PC-9 (cell line): ENCODE measurements at regions not wholly inside any gene's neighbourhood (a gene's known extent, or its start where the extent isn't known, plus 50 kb on each side); places are given as distances from the start of the nearest gene placed in this dataset.

Experiments
- BruUV-seq: library from RNA; stranded (reverse); fragments of 400-500 nt; replicated peaks from 2 replicates; lab custom pipeline; 2021; lab: Mats Ljungman, UMichigan
- CTCF ChIA-PET: fragments of 300-600 bp; sonication (Branson Sonifier 250); formaldehyde crosslinking; loops from one replicate; lab custom pipeline; 2022; ENCODE audit warnings: antibody characterized with exemption; lab: Charles Lee
- POLR2A ChIA-PET: fragments of 300-600 bp; sonication (Branson Sonifier 250); formaldehyde crosslinking; loops from one replicate; lab custom pipeline; 2022; ENCODE audit warnings: antibody characterized with exemption; ENCODE audit not compliant: unreplicated experiment; lab: Charles Lee
- DNase-seq, 2 experiments: peaks; one replicate each; pipeline versions ENCODE4 v3.0.0 to v3.0.0-alpha.2; 2015 to 2022; ENCODE audit warnings: mixed read lengths in 1 of 2
- H2AFZ ChIP-seq: fragments of 200-600 bp; sonication (generic); 2 replicates; pipeline ENCODE4 v1.8.1; 2017; ENCODE audit warnings: antibody characterized with exemption
- H3F3A ChIP-seq: fragments of 200-600 bp; sonication (generic); 2 replicates; pipeline ENCODE4 v1.8.1; 2017; ENCODE audit warnings: antibody characterized with exemption, mild to moderate bottlenecking, low read depth; ENCODE audit not compliant: insufficient read depth
- H3K27ac ChIP-seq: fragments of 200-600 bp; sonication (generic); 2 replicates; pipeline ENCODE4 v1.6.1; 2016; ENCODE audit warnings: mixed run types
- H3K27me3 ChIP-seq: fragments of 200-600 bp; sonication (generic); 2 replicates; pipeline ENCODE4 v1.6.1; 2016; ENCODE audit warnings: low read depth, mixed run types; ENCODE audit not compliant: insufficient read depth
- H3K36me3 ChIP-seq: fragments of 200-600 bp; sonication (generic); 2 replicates; pipeline ENCODE4 v1.6.1; 2016; ENCODE audit warnings: low read depth, mixed run types
- H3K4me1 ChIP-seq: fragments of 200-600 bp; sonication (generic); replicated peaks from 2 replicates; pipeline ENCODE4 v1.6.1; 2016; ENCODE audit warnings: mixed run types; ENCODE audit not compliant: insufficient read depth
- H3K4me2 ChIP-seq: fragments of 200-600 bp; sonication (generic); 2 replicates; pipeline ENCODE4 v1.6.1; 2017; ENCODE audit warnings: mixed run types
- H3K4me3 ChIP-seq: fragments of 200-600 bp; sonication (generic); 2 replicates; pipeline ENCODE4 v1.6.1; 2016; ENCODE audit warnings: mixed run types
- H3K79me2 ChIP-seq: fragments of 200-600 bp; sonication (generic); 2 replicates; pipeline ENCODE4 v1.6.1; 2017; ENCODE audit warnings: low read depth, mixed run types
- H3K9me2 ChIP-seq: fragments of 200-600 bp; sonication (generic); 2 replicates; pipeline ENCODE4 v1.8.1; 2017; ENCODE audit warnings: mild to moderate bottlenecking; ENCODE audit not compliant: insufficient read depth
- H3K9me3 ChIP-seq: fragments of 200-600 bp; sonication (generic); 2 replicates; pipeline ENCODE4 v1.8.1; 2016; ENCODE audit warnings: low read depth; ENCODE audit not compliant: insufficient read depth
- H4K20me1 ChIP-seq: fragments of 200-600 bp; sonication (generic); 2 replicates; pipeline ENCODE4 v1.8.1; 2017; ENCODE audit not compliant: insufficient read depth
- CTCF ChIP-seq: fragments of 200-600 bp; sonication (generic); conservative IDR thresholded peaks from 2 replicates; pipeline ENCODE4 v1.6.1; 2017; ENCODE audit warnings: mixed run types, antibody characterized with exemption, mild to moderate bottlenecking, moderate library complexity
- EZH2 ChIP-seq: fragments of 200-600 bp; sonication (generic); IDR thresholded peaks from 2 replicates; pipeline ENCODE4 v1.8.0; 2017; ENCODE audit warnings: antibody characterized with exemption, low read depth
- intact Hi-C: fragments of 100-400 bp; cut with micrococcal nuclease; formaldehyde crosslinking; loops from one replicate; pipeline ENCODE4 v1.10.0; 2022; ENCODE audit not compliant: unreplicated experiment

GRCh38 chr12:41924111-41924510, 220.6 kb downstream of the GXYLT1 start:
- H3F3A ChIP-seq, result no peaks in the 10 kb centered on the region
- DNase-seq, result no peak
- no peaks in the 10 kb centered on the region for H3K79me2 ChIP-seq
- H3K9me3 ChIP-seq, result no peaks in the 10 kb centered on the region
- H3K4me2 ChIP-seq, result no peak overlapping the region
- no peaks in the 10 kb centered on the region for H3K36me3 ChIP-seq
- TF ChIP-seq EZH2 (no peak), CTCF (no peak)
- ChIA-PET POLR2A (no interaction called here), CTCF (no interaction called here)
- H3K9me2 ChIP-seq, result no peaks in the 10 kb centered on the region
- intact Hi-C loops, result no loop called here
- BruUV-seq, result no TSS peak
- H2AFZ ChIP-seq, result no peak overlapping the region
- no peak overlapping the region for H3K27ac ChIP-seq
- H3K27me3 ChIP-seq, result no peaks in the 10 kb centered on the region
- H3K4me1 ChIP-seq, result no peaks in the 10 kb centered on the region
- no peak overlapping the region for H3K4me3 ChIP-seq
- no peaks in the 10 kb centered on the region for H4K20me1 ChIP-seq

DNA sequence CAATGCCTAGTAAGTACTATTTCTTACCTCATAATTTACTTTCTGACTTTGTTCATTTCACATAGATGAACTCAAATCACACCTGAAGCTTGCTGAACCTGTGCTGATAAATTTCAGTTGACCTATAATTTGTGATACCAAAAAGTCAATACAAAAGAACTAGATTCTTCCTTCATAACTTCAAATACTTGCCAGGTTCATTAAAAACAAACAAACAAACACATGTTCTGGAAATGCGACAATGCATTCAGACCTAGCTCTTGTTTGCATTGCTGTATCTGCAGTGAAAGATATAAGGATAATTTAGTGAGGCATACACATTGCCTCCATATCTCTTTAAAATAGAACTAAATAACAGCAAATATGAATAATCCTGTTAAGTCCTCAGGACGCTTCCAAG, 221.3 kb downstream of the GXYLT1 start:
- POLR2A ChIA-PET, result no interaction called here
- no peaks in the 10 kb centered on the region for H3K36me3 ChIP-seq
- H3K9me3 ChIP-seq, result no peaks in the 10 kb centered on the region
- no peak overlapping the region for H3K27ac ChIP-seq
- no peaks in the 10 kb centered on the region for H3K4me1 ChIP-seq
- H3K27me3 ChIP-seq, result no peaks in the 10 kb centered on the region
- intact Hi-C loops, result no loop called here
- H3K4me3 ChIP-seq, result no peak overlapping the region
- no peak for DNase-seq
- H3K4me2 ChIP-seq, result no peak overlapping the region
- no peaks in the 10 kb centered on the region for H4K20me1 ChIP-seq
- BruUV-seq, result no TSS peak
- H3K79me2 ChIP-seq, result no peaks in the 10 kb centered on the region
- H3F3A ChIP-seq, result no peaks in the 10 kb centered on the region
- no peaks in the 10 kb centered on the region for H3K9me2 ChIP-seq
- no peak overlapping the region for H2AFZ ChIP-seq
- TF ChIP-seq CTCF, result no peak
- TF ChIP-seq EZH2, result no peak
- CTCF ChIA-PET, result no interaction called here

- no peaks in the 10 kb centered on the region for H3K36me3 ChIP-seq
- CTCF ChIA-PET, result no interaction called here
- no peak overlapping the region for H3K4me3 ChIP-seq
- no peaks in the 10 kb centered on the region for H3K9me3 ChIP-seq
- H2AFZ ChIP-seq, result no peak overlapping the region
- no peak overlapping the region for H3K4me2 ChIP-seq
- no TSS peak for BruUV-seq
- TF ChIP-seq EZH2 (no peak), CTCF (no peak)
- DNase-seq, result no peak
- 0 out of 2 replicates have a peak, but pooled peaks cover 3% of the 10 kb centered on the region for H3K9me2 ChIP-seq
- POLR2A ChIA-PET, result no interaction called here
- no peaks in the 10 kb centered on the region for H3K79me2 ChIP-seq
- no peaks in the 10 kb centered on the region for H3K27me3 ChIP-seq
- H3K27ac ChIP-seq, result no peak overlapping the region
- intact Hi-C loops, result no loop called here
- no peaks in the 10 kb centered on the region for H3F3A ChIP-seq
- H3K4me1 ChIP-seq, result no peaks in the 10 kb centered on the region
- H4K20me1 ChIP-seq, result no peaks in the 10 kb centered on the region
Measured at GRCh38 chr12:41920355-41920754, 224.3 kb downstream of the GXYLT1 start.
